Jurkat, Clone E6-1 (cell line): ENCODE measurements at regions not wholly inside any gene's neighbourhood (a gene's known extent, or its start where the extent isn't known, plus 50 kb on each side); places are given as distances from the start of the nearest gene placed in this dataset.

Experiments used
- DNase-seq: peaks from one replicate; pipeline ENCODE4 v3.0.0-alpha.2; 2011; ENCODE audit warnings: low read depth, low spot score
- H3K4me3 ChIP-seq: 2 replicates; pipeline ENCODE4 v1.5.1; 2011; ENCODE audit warnings: mild to moderate bottlenecking, low read length, control low read depth, moderate library complexity

DNA sequence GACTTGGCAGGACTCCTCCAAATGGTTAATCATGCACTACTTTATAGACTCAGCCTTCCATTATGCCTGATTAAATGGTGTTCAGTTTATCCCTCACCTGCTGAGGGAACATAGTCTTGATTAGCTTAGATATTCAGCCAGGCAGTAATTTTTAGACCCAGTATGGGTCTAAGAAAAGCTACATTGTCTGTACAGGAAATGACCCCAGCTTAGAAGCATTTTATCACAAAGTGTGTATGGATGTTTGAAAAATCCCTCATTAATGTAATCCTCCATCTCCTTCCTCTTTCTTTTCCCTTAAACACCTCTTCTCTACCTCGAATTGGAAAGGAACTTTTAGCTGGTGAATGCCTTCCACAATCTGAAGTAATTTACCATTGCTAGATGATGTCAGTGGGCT is 252.2 kb upstream of the BMP2 start:
- DNase-seq = no peak
- no peak overlapping the region for H3K4me3 ChIP-seq

DNA sequence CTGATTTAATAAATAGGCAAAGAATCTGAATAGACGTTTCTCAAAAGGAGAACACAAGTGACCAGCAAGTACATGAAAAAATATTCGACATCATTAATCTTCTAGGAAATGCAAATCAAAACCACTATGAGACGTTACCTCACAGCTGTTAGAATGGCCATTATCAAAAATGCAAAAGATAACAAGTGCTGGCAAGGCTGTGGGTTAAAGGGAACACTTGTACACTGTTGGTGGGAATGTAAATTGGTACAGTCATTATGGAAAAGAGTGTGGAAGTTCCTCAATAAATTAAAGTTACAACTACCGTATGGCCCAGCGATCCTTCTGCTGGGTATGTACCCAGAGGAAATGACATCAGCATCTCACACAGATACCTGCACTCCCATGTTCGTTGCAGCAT is 253.9 kb upstream of the BMP2 start:
- DNase-seq = no peak
- no peak overlapping the region for H3K4me3 ChIP-seq

DNA sequence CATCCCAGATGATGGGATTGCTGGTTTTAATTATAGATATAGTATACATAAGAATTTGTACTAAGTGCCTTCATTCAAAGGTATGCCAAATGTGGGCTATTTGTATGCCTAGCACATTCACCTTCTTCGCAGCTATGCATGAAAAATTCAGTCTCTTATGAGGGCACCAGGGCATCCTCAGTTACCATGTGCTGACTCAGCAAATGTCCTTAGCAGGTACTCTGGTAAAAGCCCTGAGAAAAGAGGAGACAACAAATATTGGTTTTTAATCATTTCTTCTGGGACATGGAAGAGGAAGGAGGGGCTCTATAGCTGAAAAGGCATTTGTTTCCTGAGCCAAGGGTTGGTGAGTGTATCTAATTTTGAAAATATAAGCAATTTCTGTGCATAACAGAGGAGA is 258.1 kb upstream of the BMP2 start:
- no peak for DNase-seq
- no peak overlapping the region for H3K4me3 ChIP-seq

DNA sequence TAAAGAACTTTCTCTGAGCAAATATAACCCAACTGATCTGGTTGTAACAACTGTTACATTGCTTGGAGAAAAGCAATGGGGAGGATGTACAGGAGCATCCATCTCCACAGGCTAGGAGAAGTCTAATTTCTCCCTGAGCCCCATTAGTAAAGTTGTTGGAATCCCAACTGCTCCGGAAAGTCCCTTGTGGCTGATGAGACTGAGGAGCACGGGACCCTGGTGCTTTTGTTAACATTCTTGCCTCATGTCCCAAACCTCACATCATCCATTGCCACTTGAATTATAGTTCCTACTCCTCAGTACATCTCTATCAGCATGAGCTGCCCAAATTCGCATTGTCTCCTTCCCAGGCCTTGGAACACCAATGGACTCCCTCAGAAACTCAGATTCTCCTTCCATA is 260.6 kb upstream of the BMP2 start:
- H3K4me3 ChIP-seq = no peak overlapping the region
- DNase-seq = no peak

DNA sequence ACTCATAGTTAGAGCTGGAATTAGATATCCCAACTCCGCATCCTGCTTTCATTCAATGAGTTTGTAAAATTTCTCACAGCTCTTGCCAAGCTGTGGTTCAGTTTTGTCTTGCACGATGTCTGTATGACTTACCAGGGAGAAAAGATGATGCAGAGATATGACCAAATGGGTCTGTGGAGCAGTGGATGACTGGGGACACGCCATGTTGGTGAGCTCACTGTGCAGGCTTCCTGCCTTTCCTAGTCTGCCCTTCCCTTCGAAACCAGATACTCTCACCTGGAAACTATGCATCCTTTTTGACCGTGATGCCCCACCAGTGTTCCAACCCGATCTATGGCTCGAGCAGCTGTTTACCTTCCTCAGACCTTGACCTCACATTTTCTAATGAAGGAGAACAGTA is 262.7 kb upstream of the BMP2 start:
- DNase-seq = no peak
- H3K4me3 ChIP-seq = no peak overlapping the region

DNA sequence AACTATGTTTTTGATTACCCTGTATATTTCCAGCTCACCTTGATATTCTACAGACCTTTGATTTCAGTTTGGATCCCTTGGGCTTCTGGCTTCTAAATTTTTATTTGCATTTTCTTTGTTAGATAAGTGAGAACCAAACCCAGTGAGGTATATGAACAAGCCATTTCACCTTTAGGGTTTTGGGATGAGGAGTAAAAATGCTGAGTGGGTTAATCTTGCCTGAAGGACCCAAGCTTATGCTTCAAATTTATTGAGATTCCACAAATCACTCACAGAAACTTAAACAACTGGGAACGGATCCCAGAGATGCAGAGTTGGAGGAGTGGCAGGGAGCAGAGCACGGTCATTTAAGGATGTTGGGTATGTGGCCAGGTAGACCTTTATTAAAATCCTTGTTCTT is 263.3 kb upstream of the BMP2 start:
- DNase-seq = no peak
- H3K4me3 ChIP-seq = no peak overlapping the region

DNA sequence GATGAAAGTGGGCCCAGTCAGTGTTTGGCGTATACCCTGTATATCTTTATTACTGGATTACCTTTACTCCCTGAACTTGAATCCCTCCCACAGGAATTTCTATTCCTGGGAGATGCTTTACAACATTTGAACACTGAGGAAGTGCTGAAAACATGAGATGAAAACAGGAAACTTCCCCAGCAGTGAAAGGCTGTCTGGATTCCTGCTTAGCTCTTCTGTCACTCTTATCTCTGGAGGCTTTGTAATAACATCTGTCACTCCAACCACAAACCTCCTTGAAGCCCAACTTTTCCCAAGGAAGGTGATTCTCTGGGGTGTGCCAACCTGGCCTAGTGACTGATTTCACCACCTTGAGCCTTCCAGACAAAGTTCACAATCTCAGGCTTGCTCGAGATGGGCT is 264.5 kb upstream of the BMP2 start:
- no peak overlapping the region for H3K4me3 ChIP-seq
- no peak for DNase-seq

DNA sequence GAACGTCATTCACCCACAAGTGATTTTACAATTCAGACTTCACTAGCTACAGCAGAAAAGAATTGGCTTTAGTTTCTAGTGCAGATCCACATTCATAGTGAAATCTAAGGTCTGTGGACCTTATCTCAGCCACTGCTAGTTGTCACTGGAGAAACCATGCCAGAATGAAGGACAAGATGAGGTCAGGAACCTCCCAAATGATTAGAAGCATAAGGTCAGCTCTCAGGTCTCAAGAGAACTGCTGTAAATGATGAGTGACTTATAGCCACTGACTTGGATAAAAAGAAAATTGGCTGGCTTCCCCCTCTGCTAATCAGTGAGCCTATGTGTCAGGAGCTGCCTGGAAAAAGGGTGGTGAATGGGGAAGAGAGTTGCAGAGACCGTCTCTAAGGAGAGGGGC is 265.3 kb upstream of the BMP2 start:
- no peak overlapping the region for H3K4me3 ChIP-seq

DNA sequence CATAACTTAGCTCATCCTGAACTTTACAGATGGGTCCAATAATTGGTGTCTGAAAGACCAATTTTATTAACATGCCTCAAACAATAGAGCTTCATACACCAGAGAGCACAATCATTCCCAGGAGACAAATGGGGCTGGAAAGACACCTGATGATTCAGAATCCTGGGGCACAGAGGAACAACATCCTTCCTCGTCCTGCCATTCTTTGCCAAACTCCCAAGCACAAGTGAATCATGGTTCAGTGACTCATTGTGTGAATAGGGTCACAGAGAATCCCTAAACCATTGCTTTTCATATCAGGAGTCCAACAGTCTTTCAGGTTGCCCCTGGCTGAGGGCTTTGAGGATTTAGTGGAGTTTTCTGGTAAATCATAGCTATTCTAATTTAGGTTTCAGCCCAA is 266.4 kb upstream of the BMP2 start:
- H3K4me3 ChIP-seq = no peak overlapping the region
- DNase-seq = no peak

More for the DNA sequence above, 265.3 kb upstream of the BMP2 start:
- DNase-seq = no peak

DNA sequence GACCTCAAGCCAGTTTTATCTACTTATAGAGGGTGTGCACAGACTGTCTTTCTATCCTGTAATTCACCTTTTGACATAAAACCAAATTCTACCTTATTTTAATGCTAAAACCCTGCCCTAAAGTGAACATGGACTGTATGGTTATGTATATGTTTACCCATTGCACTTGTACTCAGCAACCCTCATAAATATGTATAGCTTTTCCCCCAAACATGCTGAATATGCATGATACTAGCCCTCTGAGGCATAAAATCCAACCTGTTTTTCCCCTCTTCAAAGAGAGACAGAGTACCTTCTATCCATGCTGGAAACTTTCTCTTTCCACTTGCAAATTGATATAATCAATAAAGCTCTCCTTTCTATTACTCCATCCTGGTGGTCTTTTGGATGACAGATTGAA is 267.9 kb upstream of the BMP2 start:
- no peak for DNase-seq
- no peak overlapping the region for H3K4me3 ChIP-seq

DNA sequence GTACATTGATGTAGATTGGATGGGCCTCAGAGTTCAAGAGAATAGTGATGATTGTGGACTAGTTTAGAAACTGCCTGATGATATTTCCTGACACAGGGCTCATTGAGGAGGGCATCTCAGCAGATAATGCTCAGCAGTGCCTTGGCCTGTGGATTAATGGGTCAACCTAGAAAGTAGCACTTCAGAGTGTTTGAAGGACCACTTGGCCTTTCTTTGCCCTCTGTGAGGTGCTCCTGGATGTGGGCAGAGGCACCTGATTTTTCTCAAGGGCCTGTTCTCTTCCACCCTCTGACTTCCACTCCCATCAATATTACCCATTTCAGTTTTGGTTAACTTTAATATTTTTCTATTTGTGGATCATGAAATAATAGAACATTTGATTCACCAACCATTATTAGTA is 270.6 kb upstream of the BMP2 start:
- no peak for DNase-seq
- no peak overlapping the region for H3K4me3 ChIP-seq

DNA sequence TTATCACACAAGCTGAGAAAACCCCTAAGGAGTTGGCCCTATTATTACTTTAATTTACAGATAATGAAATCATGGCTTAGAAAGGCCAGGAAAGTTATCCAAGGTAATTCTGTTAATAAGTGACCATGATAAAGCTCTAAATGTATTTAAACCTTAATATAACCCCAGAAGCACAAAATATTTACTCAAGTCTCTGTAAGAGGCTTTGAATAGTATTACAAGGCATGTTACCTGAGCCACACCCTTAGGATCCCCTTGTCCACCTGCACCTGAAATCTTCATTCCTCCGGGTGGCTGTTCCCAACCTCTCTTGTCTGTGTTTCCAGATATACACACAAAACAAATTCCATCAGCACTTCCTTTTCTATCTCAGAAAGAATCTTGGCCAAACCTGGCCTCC is 271.6 kb upstream of the BMP2 start:
- no peak overlapping the region for H3K4me3 ChIP-seq
- no peak for DNase-seq

DNA sequence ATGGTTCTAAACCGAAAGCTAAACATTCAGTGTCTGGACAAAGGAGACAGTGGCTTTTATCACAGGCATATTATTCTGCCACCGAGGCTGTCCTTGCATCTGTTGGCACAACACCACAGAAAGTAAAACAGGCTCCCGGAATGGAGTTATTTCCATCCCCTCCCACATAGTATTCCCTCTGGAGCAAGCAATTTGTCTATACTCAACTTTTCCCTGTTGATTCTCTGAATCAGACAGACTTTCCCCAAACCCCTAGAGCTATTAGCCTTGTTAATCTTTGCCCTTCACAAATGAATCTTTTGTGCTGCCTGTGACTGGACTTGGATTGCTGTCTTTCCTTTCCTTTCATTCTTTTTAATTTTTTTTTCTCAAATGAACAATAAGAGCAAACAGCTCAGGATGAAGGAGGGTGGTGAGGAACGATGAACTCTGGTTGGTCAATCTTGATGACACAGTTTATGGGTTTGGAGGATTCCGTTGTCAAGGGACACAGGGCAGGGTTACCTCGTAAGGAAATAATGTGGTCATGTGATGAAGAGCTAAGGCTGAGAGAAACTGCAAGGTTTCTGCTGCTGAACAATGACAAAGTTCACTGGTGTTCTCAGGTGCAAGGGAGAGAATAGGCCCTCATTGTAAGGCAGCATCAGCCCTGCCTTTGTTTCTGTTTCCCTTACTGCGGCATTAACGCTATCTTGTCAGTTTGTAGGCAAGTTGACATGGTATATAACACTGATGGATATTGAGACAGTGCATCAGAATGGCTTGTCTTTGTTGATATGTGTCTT is 275.0 kb upstream of the BMP2 start:
- no peak overlapping the region for H3K4me3 ChIP-seq
- no peak for DNase-seq

DNA sequence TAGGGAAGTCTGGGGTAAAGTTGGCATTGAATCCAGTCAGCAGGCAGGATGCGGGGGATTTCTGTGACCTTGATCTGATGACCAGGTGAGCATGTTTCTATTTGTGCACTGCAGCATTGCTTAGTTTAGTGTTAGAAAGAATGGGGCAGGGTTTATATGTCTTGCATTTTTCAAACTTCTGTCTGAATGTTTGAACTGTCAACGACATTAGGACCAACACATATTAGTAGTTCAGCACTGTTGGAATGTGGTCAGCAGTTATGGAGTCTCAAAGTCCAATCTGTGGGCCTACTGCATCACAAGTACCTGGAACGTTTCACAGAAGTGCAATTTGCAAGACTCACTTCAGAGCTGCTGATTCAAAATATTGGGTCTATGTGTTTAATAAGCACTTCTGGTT is 276.6 kb upstream of the BMP2 start:
- DNase-seq = no peak
- no peak overlapping the region for H3K4me3 ChIP-seq

DNA sequence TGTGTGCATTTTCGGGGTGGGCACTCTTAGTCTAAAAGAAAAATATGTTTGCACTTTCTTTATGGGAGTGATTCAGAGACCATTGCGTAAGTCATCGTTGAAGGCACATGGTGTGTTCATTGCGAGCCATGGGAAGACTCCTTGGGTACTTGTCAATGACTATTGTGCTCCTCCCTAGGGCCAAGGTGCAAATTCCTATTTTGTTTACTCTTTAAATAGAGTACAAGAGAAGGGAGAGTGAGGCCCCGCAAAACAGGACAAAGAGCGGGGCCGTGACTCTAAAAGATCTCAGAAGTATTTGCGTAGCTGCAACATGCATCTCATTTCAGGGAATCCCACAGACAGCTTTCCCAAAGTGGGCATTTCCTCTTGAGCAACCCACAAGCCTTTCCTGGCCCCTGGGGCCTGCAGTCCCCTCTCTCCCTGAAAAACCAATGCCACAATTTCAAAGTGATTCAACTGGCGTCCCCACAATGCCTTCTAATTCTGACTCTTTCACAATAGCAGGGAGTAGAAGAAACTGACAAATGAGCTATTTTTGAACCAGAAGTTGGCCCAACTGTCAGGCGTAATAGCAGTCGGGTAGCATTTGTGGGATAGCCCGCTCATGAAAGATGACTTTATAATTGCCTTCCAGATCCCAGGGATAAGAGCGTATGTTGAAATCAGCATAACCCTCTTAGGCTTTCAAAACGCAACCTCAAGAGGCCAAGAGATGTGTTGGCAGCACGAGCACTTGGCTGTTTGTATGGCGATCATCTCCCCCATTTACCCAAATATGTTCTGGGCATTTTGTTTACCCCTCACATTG is 277.9 kb upstream of the BMP2 start:
- DNase-seq = no peak

DNA sequence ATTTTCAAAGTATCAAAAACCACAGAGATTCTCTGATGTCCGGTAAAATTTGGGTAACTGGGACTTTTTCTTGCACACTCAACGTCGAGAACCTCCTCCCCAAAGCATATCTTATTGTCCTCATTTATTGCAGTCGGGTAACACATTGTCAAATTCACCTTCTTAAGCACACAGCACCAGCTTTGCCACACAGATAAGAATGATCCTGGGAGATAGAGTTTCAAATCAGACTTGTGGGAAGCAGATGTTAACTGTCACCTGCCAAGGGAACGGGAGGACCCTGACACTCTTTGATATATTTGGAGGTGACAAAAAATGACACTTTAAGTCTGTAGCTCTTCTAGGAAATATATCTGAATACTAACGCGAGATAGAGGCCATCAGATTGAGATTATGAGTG is 282.1 kb upstream of the BMP2 start:
- DNase-seq = no peak
- no peak overlapping the region for H3K4me3 ChIP-seq

More for the DNA sequence above, 277.9 kb upstream of the BMP2 start:
- H3K4me3 ChIP-seq = no peak overlapping the region

DNA sequence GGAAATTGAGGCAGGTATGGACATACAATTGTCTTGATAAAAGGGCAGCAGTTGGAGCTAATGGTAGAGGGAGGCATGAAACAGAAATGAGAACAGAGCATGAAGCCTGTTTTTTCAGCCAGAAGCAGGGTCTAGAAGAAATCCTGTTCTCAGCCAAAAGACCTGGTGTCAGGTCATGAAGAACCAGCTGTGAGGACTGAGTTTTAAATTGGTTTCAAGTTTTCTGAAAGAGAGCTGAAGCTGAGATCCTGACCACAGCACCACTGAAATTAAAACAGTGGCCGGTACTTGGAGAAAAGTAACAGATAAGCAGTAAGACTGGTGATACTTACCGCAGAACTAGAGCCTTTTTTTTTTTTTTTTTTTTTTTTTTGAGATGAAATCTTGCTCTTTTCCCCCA is 283.8 kb upstream of the BMP2 start:
- DNase-seq = no peak
- H3K4me3 ChIP-seq = no peak overlapping the region

DNA sequence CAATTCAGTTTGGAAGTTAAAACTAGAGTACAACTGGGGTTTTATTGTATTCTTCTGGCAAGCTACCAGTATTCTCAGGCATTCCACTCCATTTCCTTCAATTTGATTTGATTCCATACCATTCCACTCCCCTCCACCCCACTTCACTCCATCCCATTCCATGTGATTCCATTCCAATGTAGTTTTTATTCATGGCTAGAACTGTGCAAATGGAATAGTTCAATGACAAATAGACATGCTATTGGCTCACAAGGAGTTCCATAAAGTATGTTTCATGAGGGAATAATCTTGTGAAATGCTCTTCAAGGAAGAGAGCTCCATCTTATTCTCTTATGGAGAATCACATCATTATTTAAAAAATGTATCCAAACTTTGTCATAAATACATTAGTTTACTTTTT is 285.0 kb upstream of the BMP2 start:
- no peak for DNase-seq
- H3K4me3 ChIP-seq = no peak overlapping the region

DNA sequence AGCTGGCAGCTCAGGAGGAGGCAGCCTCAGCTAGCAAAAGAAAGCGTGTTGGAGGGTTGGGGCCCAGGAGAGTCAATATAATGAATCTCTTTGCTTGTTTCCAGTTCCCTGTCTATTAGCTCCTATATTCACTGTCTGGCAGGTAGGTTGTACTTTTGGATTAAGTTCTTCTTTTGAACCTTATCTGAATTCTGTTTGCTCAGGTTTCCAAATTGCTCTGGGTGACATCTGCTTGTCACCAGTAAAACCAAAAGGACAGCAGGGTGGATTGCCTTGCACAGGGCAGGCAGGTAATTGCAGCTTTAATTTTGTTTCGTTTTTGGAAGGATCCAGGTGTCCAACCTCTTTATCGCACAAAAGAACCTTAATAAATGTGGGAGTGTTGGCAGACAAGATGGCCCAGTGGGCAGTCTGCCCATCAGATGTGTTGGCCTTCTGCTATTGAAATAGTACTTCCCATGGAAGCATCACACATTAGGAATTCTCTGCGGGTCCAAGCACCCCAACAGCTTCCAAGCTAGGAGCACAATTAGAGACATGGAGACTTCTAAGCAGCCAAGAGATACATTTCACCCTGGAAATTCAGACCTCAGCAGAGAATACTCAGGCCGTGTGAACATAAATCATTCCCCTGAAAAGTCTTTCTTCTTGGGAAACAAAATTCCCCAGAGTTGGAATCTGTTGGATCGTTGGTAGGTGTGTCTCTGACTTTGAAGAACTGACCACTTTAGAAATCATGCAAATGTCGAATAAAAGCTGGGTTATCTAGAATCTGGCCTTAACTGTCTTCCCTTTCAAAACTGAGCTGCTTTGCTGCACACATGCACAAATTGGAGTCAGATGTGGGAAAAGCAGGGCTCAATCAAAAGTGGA is 286.9 kb upstream of the BMP2 start:
- no peak for DNase-seq
- H3K4me3 ChIP-seq = no peak overlapping the region

DNA sequence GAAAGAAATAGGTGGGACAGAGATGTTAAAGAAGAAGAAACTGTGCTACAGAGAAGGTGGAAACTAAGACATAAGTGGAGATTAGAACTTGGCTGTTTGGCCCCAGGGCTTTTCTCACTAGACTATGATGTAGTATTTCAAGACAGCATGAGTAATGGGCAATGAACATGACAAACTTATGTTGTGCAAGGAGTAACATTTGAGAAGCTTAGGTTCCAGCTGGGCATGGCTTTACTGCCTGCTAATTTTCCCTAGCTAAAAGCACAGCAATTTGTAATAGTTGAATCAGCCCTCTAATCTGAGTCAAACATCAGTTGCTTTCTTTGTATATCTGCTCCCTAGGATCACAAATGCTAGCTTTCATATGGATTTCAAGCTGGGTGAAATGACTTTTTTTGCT is 294.3 kb upstream of the BMP2 start:
- H3K4me3 ChIP-seq = no peak overlapping the region
- no peak for DNase-seq
